ENCODE measurements at regions not wholly inside any gene's neighbourhood (a gene's known extent, or its start where the extent isn't known, plus 50 kb on each side); places are given as distances from the start of the nearest gene placed in this dataset.
"Not testable (repeated sequence)": the region's sequence is repeated elsewhere in the genome, so short reads cannot be mapped to it uniquely, and the experiment has no call there.

- H3K4me3 Mint-ChIP-seq: peak overlapping the region; percentile 74
- H3K27ac Mint-ChIP-seq: peak overlapping the region; percentile 98
- no peaks in the 10 kb centered on the region for H3K9me3 Mint-ChIP-seq
- ChIA-PET POLR2A (interaction anchor here (1.0 to 2.2 kb wide), 2 partner anchors 21 to 147 kb away, joined by 4 to 6 read pairs; no protein-coding TSS in a partner anchor), CTCF (interaction anchor here (0.9 to 2.3 kb wide), 8 partner anchors 28 to 204 kb away, joined by 3 to 13 read pairs (median 4); no protein-coding TSS in a partner anchor)
- peaks cover 21% of the 10 kb centered on the region for H3K36me3 Mint-ChIP-seq (ENCODE audit: low read depth)
- H3K27me3 Mint-ChIP-seq: peaks cover 2% of the 10 kb centered on the region
- peak; percentile 79 for DNase-seq
- H3K4me1 Mint-ChIP-seq: peaks cover 77% of the 10 kb centered on the region
These were observed 331.7 kb downstream of the TMEM121 start for GRCh38 chr14:105857826-105858675.

GRCh38 chr14:105858676-105859025 is 332.3 kb downstream of the TMEM121 start:
- H3K9me3 Mint-ChIP-seq: no peaks in the 10 kb centered on the region
- H3K4me3 Mint-ChIP-seq: peak overlapping the region; percentile 74
- H3K4me1 Mint-ChIP-seq: peaks cover 74% of the 10 kb centered on the region
- peak overlapping the region; percentile 98 for H3K27ac Mint-ChIP-seq
- DNase-seq: peak; percentile 51
- H3K27me3 Mint-ChIP-seq: peaks cover 2% of the 10 kb centered on the region
- POLR2A ChIA-PET: interaction anchor here (1.0 to 2.2 kb wide), 2 partner anchors 20 to 147 kb away, joined by 4 to 6 read pairs; no protein-coding TSS in a partner anchor
- CTCF ChIA-PET: interaction anchor here (0.6 to 2.3 kb wide), 5 partner anchors 80 to 147 kb away, joined by 4 to 13 read pairs (median 6); no protein-coding TSS in a partner anchor
- peaks cover 15% of the 10 kb centered on the region for H3K36me3 Mint-ChIP-seq (ENCODE audit: low read depth)

GRCh38 chr14:105859073-105859716 is 332.8 kb downstream of the TMEM121 start:
- DNase-seq: peak; percentile 44
- POLR2A ChIA-PET: interaction anchor here (1.0 to 2.2 kb wide), 2 partner anchors 20 to 146 kb away, joined by 4 to 6 read pairs; no protein-coding TSS in a partner anchor
- CTCF ChIA-PET: interaction anchor here (0.6 to 2.3 kb wide), 5 partner anchors 17 to 143 kb away, joined by 3 to 13 read pairs (median 5); no protein-coding TSS in a partner anchor
- not testable (repeated sequence) for H3K27me3 Mint-ChIP-seq, H3K9me3 Mint-ChIP-seq
- Mint-ChIP-seq H3K36me3 (ENCODE audit: low read depth) (peaks cover 12% of the 10 kb centered on the region), H3K27ac (peak overlapping the region; percentile 98), H3K4me3 (peak overlapping the region; percentile 74), H3K4me1 (peaks cover 72% of the 10 kb centered on the region)

GRCh38 chr14:105859717-105860614 is 333.6 kb downstream of the TMEM121 start:
- Mint-ChIP-seq H3K4me3 (peak overlapping the region; percentile 74), H3K4me1 (peaks cover 70% of the 10 kb centered on the region), H3K27ac (peak overlapping the region; percentile 98), H3K9me3 (no peaks in the 10 kb centered on the region), H3K36me3 (ENCODE audit: low read depth) (peaks cover 10% of the 10 kb centered on the region), H3K27me3 (peaks cover 2% of the 10 kb centered on the region)
- DNase-seq: peak; percentile 77
- ChIA-PET POLR2A (interaction anchor here (1.4 to 2.2 kb wide), 2 partner anchors 146 to 369 kb away, joined by 4 to 6 read pairs; partner anchors contain the start of gene TEDC1), CTCF (interaction anchor here (0.9 to 2.3 kb wide), 5 partner anchors 16 to 142 kb away, joined by 3 to 13 read pairs (median 5); no protein-coding TSS in a partner anchor)

GRCh38 chr14:105860615-105861580 is 334.5 kb downstream of the TMEM121 start:
- ChIA-PET POLR2A (interaction anchor here (1.0 to 1.5 kb wide), 7 partner anchors 8 to 369 kb away, joined by 3 to 5 read pairs (median 3); partner anchors contain the start of gene TEDC1), CTCF (interaction anchor here (1.1 kb wide), 1 partner anchor 84 kb away, joined by 3 read pairs; no protein-coding TSS in a partner anchor)
- peaks cover 2% of the 10 kb centered on the region for H3K27me3 Mint-ChIP-seq
- peaks cover 67% of the 10 kb centered on the region for H3K4me1 Mint-ChIP-seq
- H3K36me3 Mint-ChIP-seq (ENCODE audit: low read depth): peaks cover 5% of the 10 kb centered on the region
- H3K27ac Mint-ChIP-seq: peak overlapping the region; percentile 98
- DNase-seq: peak; percentile 24
- peak overlapping the region; percentile 74 for H3K4me3 Mint-ChIP-seq
- no peaks in the 10 kb centered on the region for H3K9me3 Mint-ChIP-seq

- ChIA-PET CTCF (no interaction called here), POLR2A (interaction anchor here (0.7 to 1.5 kb wide), 11 partner anchors 9 to 613 kb away, joined by 3 to 5 read pairs (median 3); partner anchors contain the start of genes BRF1 and BTBD6)
- peaks cover 59% of the 10 kb centered on the region for H3K4me1 Mint-ChIP-seq
- H3K27ac Mint-ChIP-seq: peak overlapping the region; percentile 98
- peak overlapping the region; percentile 74 for H3K4me3 Mint-ChIP-seq
- no peaks in the 10 kb centered on the region for H3K9me3 Mint-ChIP-seq
- H3K27me3 Mint-ChIP-seq: peaks cover 2% of the 10 kb centered on the region
- H3K36me3 Mint-ChIP-seq (ENCODE audit: low read depth): peaks cover 5% of the 10 kb centered on the region
- peak; percentile 62 for DNase-seq
These were observed 335.6 kb downstream of the TMEM121 start for GRCh38 chr14:105861985-105862465.

GRCh38 chr14:105862581-105863239 is 336.3 kb downstream of the TMEM121 start:
- no peak overlapping the region for H3K4me3 Mint-ChIP-seq
- POLR2A ChIA-PET: interaction anchor here (0.9 to 1.5 kb wide), 9 partner anchors 10 to 614 kb away, joined by 3 to 5 read pairs (median 3); partner anchors contain the start of genes BRF1 and BTBD6
- peaks cover 52% of the 10 kb centered on the region for H3K4me1 Mint-ChIP-seq
- DNase-seq: peak; percentile 16
- peaks cover 2% of the 10 kb centered on the region for H3K27me3 Mint-ChIP-seq
- H3K27ac Mint-ChIP-seq: peak overlapping the region; percentile 98
- CTCF ChIA-PET: no interaction called here
- H3K36me3 Mint-ChIP-seq (ENCODE audit: low read depth): peaks cover 5% of the 10 kb centered on the region
- H3K9me3 Mint-ChIP-seq: no peaks in the 10 kb centered on the region

GRCh38 chr14:105863296-105864108 is 337.1 kb downstream of the TMEM121 start:
- no peak overlapping the region for H3K4me3 Mint-ChIP-seq
- peak overlapping the region; percentile 98 for H3K27ac Mint-ChIP-seq
- peaks cover 2% of the 10 kb centered on the region for H3K27me3 Mint-ChIP-seq
- no peaks in the 10 kb centered on the region for H3K9me3 Mint-ChIP-seq
- peaks cover 44% of the 10 kb centered on the region for H3K4me1 Mint-ChIP-seq
- CTCF ChIA-PET: no interaction called here
- POLR2A ChIA-PET: no interaction called here
- peaks cover 5% of the 10 kb centered on the region for H3K36me3 Mint-ChIP-seq (ENCODE audit: low read depth)
- DNase-seq: peak; percentile 15

GRCh38 chr14:105864116-105864515 is 337.7 kb downstream of the TMEM121 start:
- H3K27ac Mint-ChIP-seq: peak overlapping the region; percentile 31
- H3K36me3 Mint-ChIP-seq (ENCODE audit: low read depth): no peaks in the 10 kb centered on the region
- H3K9me3 Mint-ChIP-seq: no peaks in the 10 kb centered on the region
- H3K4me3 Mint-ChIP-seq: no peak overlapping the region
- ChIA-PET POLR2A (no interaction called here), CTCF (no interaction called here)
- H3K27me3 Mint-ChIP-seq: peaks cover 2% of the 10 kb centered on the region
- H3K4me1 Mint-ChIP-seq: peaks cover 38% of the 10 kb centered on the region
- DNase-seq: peak; percentile 13

GRCh38 chr14:105864651-105865265 is 338.4 kb downstream of the TMEM121 start:
- Mint-ChIP-seq H3K27ac (no peak overlapping the region), H3K36me3 (ENCODE audit: low read depth) (no peaks in the 10 kb centered on the region), H3K27me3 (peaks cover 2% of the 10 kb centered on the region), H3K4me3 (no peak overlapping the region), H3K4me1 (peaks cover 32% of the 10 kb centered on the region), H3K9me3 (no peaks in the 10 kb centered on the region)
- no peak for DNase-seq
- ChIA-PET CTCF (no interaction called here), POLR2A (no interaction called here)
